ENCODE measurements at regions not wholly inside any gene's neighbourhood (a gene's known extent, or its start where the extent isn't known, plus 50 kb on each side); places are given as distances from the start of the nearest gene placed in this dataset.

- no peak for TF ChIP-seq CTCF (IDR thresholded peaks at IDR 0.05)
- no peak for TF ChIP-seq EP300 (IDR thresholded peaks at IDR 0.05)
Measured at GRCh38 chr10:28090506-28090905, 91.6 kb upstream of the ODAD2 start.
